GM12865 (cell line): ENCODE measurements at regions not wholly inside any gene's neighbourhood (a gene's known extent, or its start where the extent isn't known, plus 50 kb on each side); places are given as distances from the start of the nearest gene placed in this dataset.

ENCODE experiments used
- DNase-seq: peaks from one replicate; pipeline ENCODE4 v3.0.0; 2010; ENCODE audit warnings: low read depth
- H3K4me3 ChIP-seq: 2 replicates; pipeline ENCODE4 v1.5.1; 2011; ENCODE audit warnings: mild to moderate bottlenecking, low read depth, low read length, control low read depth
- TF ChIP-seq, protein P1 (sequence below): IDR thresholded peaks from 2 replicates; pipeline ENCODE4 v1.5.1; 2011; ENCODE audit warnings: low read length, control low read depth, low read depth, inconsistent platforms; ENCODE audit not compliant: insufficient read depth; ENCODE audit errors: missing control alignments

GRCh38 chr16:5622234-5622884, 524.8 kb upstream of the EEF2KMT start:
- no peak for DNase-seq
- H3K4me3 ChIP-seq: no peak overlapping the region
- TF ChIP-seq, protein P1, sequence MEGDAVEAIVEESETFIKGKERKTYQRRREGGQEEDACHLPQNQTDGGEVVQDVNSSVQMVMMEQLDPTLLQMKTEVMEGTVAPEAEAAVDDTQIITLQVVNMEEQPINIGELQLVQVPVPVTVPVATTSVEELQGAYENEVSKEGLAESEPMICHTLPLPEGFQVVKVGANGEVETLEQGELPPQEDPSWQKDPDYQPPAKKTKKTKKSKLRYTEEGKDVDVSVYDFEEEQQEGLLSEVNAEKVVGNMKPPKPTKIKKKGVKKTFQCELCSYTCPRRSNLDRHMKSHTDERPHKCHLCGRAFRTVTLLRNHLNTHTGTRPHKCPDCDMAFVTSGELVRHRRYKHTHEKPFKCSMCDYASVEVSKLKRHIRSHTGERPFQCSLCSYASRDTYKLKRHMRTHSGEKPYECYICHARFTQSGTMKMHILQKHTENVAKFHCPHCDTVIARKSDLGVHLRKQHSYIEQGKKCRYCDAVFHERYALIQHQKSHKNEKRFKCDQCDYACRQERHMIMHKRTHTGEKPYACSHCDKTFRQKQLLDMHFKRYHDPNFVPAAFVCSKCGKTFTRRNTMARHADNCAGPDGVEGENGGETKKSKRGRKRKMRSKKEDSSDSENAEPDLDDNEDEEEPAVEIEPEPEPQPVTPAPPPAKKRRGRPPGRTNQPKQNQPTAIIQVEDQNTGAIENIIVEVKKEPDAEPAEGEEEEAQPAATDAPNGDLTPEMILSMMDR: no peak

- DNase-seq: no peak
- TF ChIP-seq, protein P1: no peak
- H3K4me3 ChIP-seq: no peak overlapping the region
These were observed 524.2 kb upstream of the EEF2KMT start for GRCh38 chr16:5621826-5622225.

- DNase-seq: no peak
- TF ChIP-seq, protein P1: no peak
- H3K4me3 ChIP-seq: no peak overlapping the region
These were observed 521.7 kb upstream of the EEF2KMT start for GRCh38 chr16:5619304-5619703.

DNA sequence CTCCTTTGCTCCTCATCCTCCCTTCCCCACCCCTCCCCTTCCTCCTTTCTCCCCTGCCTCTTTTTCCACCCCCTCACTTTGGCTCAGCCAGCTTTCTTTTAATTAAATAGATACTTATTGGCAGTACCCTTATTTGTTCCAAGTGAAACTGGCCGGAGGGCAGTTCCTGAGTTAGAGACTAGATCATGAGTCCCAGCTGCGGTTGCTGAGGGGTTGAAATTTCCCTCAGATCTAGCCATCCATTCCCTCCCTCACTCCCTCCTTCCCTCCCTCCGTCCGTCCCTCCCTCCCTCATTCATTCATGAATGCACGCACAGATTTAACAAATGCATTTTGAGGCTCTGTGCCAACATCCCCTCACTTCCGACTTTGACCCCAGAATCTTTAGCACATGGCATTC, 519.2 kb upstream of the EEF2KMT start:
- no peak overlapping the region for H3K4me3 ChIP-seq
- TF ChIP-seq, protein P1: no peak
- no peak for DNase-seq

GRCh38 chr16:5615868-5616642, 518.5 kb upstream of the EEF2KMT start:
- TF ChIP-seq, protein P1: peak; percentile 86
- H3K4me3 ChIP-seq: no peak overlapping the region
- peak; percentile 60 for DNase-seq

- TF ChIP-seq, protein P1: no peak
- no peak for DNase-seq
- no peak overlapping the region for H3K4me3 ChIP-seq
These were observed 509.6 kb upstream of the EEF2KMT start for GRCh38 chr16:5607169-5607568.
